Hepatocyte (in vitro differentiated cells): ENCODE measurements at regions not wholly inside any gene's neighbourhood (a gene's known extent, or its start where the extent isn't known, plus 50 kb on each side); places are given as distances from the start of the nearest gene placed in this dataset.

Experiments used
- DNase-seq: peaks from one replicate; pipeline ENCODE4 v3.0.0-alpha.2; 2016; ENCODE audit warnings: low spot score
- H2AFZ ChIP-seq: fragments of 200-600 bp; sonication (generic); 2 replicates; pipeline ENCODE4 v1.6.0; 2016; ENCODE audit warnings: antibody characterized with exemption, mild to moderate bottlenecking
- H3K27ac ChIP-seq: fragments of 200-600 bp; sonication (generic); 2 replicates; pipeline ENCODE4 v1.5.1; 2016; ENCODE audit warnings: mild to moderate bottlenecking
- H3K27me3 ChIP-seq: fragments of 200-600 bp; sonication (generic); 2 replicates; pipeline ENCODE4 v1.6.1; 2016
- H3K36me3 ChIP-seq: fragments of 200-600 bp; sonication (generic); replicated peaks from 2 replicates; pipeline ENCODE4 v1.5.1; 2016; ENCODE audit warnings: low read depth; ENCODE audit not compliant: insufficient read depth
- H3K4me1 ChIP-seq: fragments of 200-600 bp; sonication (generic); 2 replicates; pipeline ENCODE4 v1.5.1; 2016; ENCODE audit warnings: mild to moderate bottlenecking, moderate library complexity; ENCODE audit not compliant: insufficient read depth
- H3K4me2 ChIP-seq: fragments of 200-600 bp; sonication (generic); 2 replicates; pipeline ENCODE4 v1.6.0; 2016
- H3K4me3 ChIP-seq: fragments of 200-600 bp; sonication (generic); 2 replicates; pipeline ENCODE4 v1.5.1; 2016; ENCODE audit warnings: mild to moderate bottlenecking
- H3K79me2 ChIP-seq: fragments of 200-600 bp; sonication (generic); 2 replicates; pipeline ENCODE4 v1.6.0; 2017; ENCODE audit warnings: mild to moderate bottlenecking
- H3K9me2 ChIP-seq: fragments of 200-600 bp; sonication (generic); replicated peaks from 2 replicates; pipeline ENCODE4 v1.6.0; 2017; ENCODE audit warnings: mild to moderate bottlenecking; ENCODE audit not compliant: insufficient read depth
- H3K9me3 ChIP-seq: fragments of 200-600 bp; sonication (generic); 2 replicates; pipeline ENCODE4 v1.5.1; 2016; ENCODE audit warnings: low read depth, mild to moderate bottlenecking
- H4K20me1 ChIP-seq: fragments of 200-600 bp; sonication (generic); 2 replicates; pipeline ENCODE4 v1.6.0; 2016; ENCODE audit warnings: mild to moderate bottlenecking; ENCODE audit not compliant: insufficient read depth, poor library complexity, severe bottlenecking
- CTCF ChIP-seq: fragments of 200-600 bp; sonication (generic); IDR thresholded peaks from 2 replicates; pipeline ENCODE4 v1.5.1; 2016; ENCODE audit warnings: antibody characterized with exemption, mild to moderate bottlenecking; ENCODE audit not compliant: poor library complexity
- EZH2 ChIP-seq: fragments of 200-600 bp; sonication (generic); IDR thresholded peaks from 2 replicates; pipeline ENCODE4 v1.6.1; 2016; ENCODE audit warnings: antibody characterized with exemption, mild to moderate bottlenecking, borderline replicate concordance
- EZH2phosphoT487 ChIP-seq: fragments of 200-600 bp; sonication (generic); IDR thresholded peaks from one replicate; pipeline ENCODE4 v1.6.1; 2018; ENCODE audit warnings: antibody characterized with exemption, mild to moderate bottlenecking, low read depth, moderate library complexity; ENCODE audit not compliant: unreplicated experiment, severe bottlenecking
- WGBS: methylation state at CpG from one replicate; pipeline ENCODE4 v1.1.6; 2016; ENCODE audit warnings: low lambda C conversion rate; ENCODE audit errors: missing lambda C conversion rate; 5-methylcytosine and 5-hydroxymethylcytosine counted together

- Histone ChIP-seq H3K9me3 (no peaks in the 10 kb centered on the region), H3K4me1 (no peaks in the 10 kb centered on the region), H2AFZ (no peak overlapping the region), H3K4me3 (no peak overlapping the region), H3K36me3 (no peaks in the 10 kb centered on the region), H3K4me2 (no peak overlapping the region), H3K27me3 (no peaks in the 10 kb centered on the region), H4K20me1 (no peaks in the 10 kb centered on the region), H3K9me2 (no peaks in the 10 kb centered on the region), H3K79me2 (no peaks in the 10 kb centered on the region), H3K27ac (no peak overlapping the region)
- WGBS = 93% methylated on average over 1 of the region's 1 CpG
- DNase-seq = no peak
- TF ChIP-seq CTCF (no peak), EZH2 (no peak), EZH2phosphoT487 (no peak)
Measured at GRCh38 chr6:72521684-72522083, 100.2 kb upstream of the KCNQ5 start.

GRCh38 chr6:72522735-72523141 is 99.1 kb upstream of the KCNQ5 start:
- Histone ChIP-seq H3K36me3 (no peaks in the 10 kb centered on the region), H3K9me3 (no peaks in the 10 kb centered on the region), H3K27me3 (no peaks in the 10 kb centered on the region), H3K4me2 (no peak overlapping the region), H2AFZ (no peak overlapping the region), H3K27ac (no peak overlapping the region), H3K4me1 (no peaks in the 10 kb centered on the region), H3K9me2 (no peaks in the 10 kb centered on the region), H4K20me1 (no peaks in the 10 kb centered on the region), H3K4me3 (no peak overlapping the region), H3K79me2 (no peaks in the 10 kb centered on the region)
- peak; percentile 8 for DNase-seq
- TF ChIP-seq CTCF = no peak
- TF ChIP-seq EZH2phosphoT487 = no peak
- TF ChIP-seq EZH2 = no peak
- WGBS = 64% methylated on average over 5 of the region's 5 CpGs

GRCh38 chr6:72524011-72524645 is 97.7 kb upstream of the KCNQ5 start:
- TF ChIP-seq EZH2phosphoT487 (no peak), EZH2 (no peak), CTCF (no peak)
- Histone ChIP-seq H3K9me3 (no peaks in the 10 kb centered on the region), H3K27ac (no peak overlapping the region), H3K36me3 (no peaks in the 10 kb centered on the region), H3K4me1 (no peaks in the 10 kb centered on the region), H2AFZ (no peak overlapping the region), H3K27me3 (no peaks in the 10 kb centered on the region), H3K4me2 (no peak overlapping the region), H3K4me3 (no peak overlapping the region), H3K79me2 (no peaks in the 10 kb centered on the region), H4K20me1 (no peaks in the 10 kb centered on the region), H3K9me2 (no peaks in the 10 kb centered on the region)
- DNase-seq = no peak
- 79% methylated on average over 6 of the region's 6 CpGs for WGBS
